Panc1 (cell line): ENCODE measurements at regions not wholly inside any gene's neighbourhood (a gene's known extent, or its start where the extent isn't known, plus 50 kb on each side); places are given as distances from the start of the nearest gene placed in this dataset.
"Not testable (repeated sequence)": the region's sequence is repeated elsewhere in the genome, so short reads cannot be mapped to it uniquely, and the experiment has no call there.

Experiments used
- CTCF ChIP-seq: fragments of 450-650 bp; IDR thresholded peaks from 2 replicates; pipeline ENCODE4 v1.5.1; 2017; ENCODE audit warnings: mild to moderate bottlenecking
- POLR2AphosphoS5 ChIP-seq: IDR thresholded peaks from 2 replicates; pipeline ENCODE4 v1.6.1; 2012; ENCODE audit warnings: mild to moderate bottlenecking, low read depth, low read length, moderate library complexity
- REST ChIP-seq, 2 experiments: IDR thresholded peaks; 2 replicates each; pipeline ENCODE4 v1.6.1; 2011 to 2012; ENCODE audit warnings: low read depth in 2 of 2, control low read depth in 1 of 2, low read length in 1 of 2, mild to moderate bottlenecking in 1 of 2, moderate library complexity in 1 of 2; ENCODE audit not compliant: insufficient read depth in 1 of 2
- SIN3A ChIP-seq: IDR thresholded peaks from 2 replicates; pipeline ENCODE4 v1.6.1; 2012; ENCODE audit warnings: low read depth, mild to moderate bottlenecking, low read length, moderate library complexity, borderline replicate concordance; ENCODE audit not compliant: insufficient read depth

GRCh38 chr1:120241868-120242267 lies 65.5 kb upstream of the SEC22B start:
- TF ChIP-seq CTCF; REST (IDR thresholded peaks at IDR 0.05; ENCODE audit: insufficient read depth in 1 of 2, low read depth in 2 of 2, low read length in 1 of 2); POLR2AphosphoS5; SIN3A: not testable (repeated sequence)
